SU-DHL-6 (cell line): ENCODE measurements at regions not wholly inside any gene's neighbourhood (a gene's known extent, or its start where the extent isn't known, plus 50 kb on each side); places are given as distances from the start of the nearest gene placed in this dataset.
"Not testable (repeated sequence)": the region's sequence is repeated elsewhere in the genome, so short reads cannot be mapped to it uniquely, and the experiment has no call there.

ENCODE experiments used
- EZH2phosphoT487 ChIP-seq: fragments of 200-600 bp; sonication (generic), shearing (Covaris generic); conservative IDR thresholded peaks from 2 replicates; pipeline ENCODE4 v1.6.1; 2018; ENCODE audit warnings: mild to moderate bottlenecking, antibody characterized with exemption, low read length, moderate library complexity, mixed read lengths
- TF ChIP-seq, protein P1 (sequence below): fragments of 200-600 bp; sonication (generic); IDR thresholded peaks from one replicate; pipeline ENCODE4 v1.5.1; 2017; ENCODE audit warnings: antibody characterized with exemption, mild to moderate bottlenecking, low read length, moderate library complexity; ENCODE audit not compliant: insufficient read depth, poor library complexity, severe bottlenecking

DNA sequence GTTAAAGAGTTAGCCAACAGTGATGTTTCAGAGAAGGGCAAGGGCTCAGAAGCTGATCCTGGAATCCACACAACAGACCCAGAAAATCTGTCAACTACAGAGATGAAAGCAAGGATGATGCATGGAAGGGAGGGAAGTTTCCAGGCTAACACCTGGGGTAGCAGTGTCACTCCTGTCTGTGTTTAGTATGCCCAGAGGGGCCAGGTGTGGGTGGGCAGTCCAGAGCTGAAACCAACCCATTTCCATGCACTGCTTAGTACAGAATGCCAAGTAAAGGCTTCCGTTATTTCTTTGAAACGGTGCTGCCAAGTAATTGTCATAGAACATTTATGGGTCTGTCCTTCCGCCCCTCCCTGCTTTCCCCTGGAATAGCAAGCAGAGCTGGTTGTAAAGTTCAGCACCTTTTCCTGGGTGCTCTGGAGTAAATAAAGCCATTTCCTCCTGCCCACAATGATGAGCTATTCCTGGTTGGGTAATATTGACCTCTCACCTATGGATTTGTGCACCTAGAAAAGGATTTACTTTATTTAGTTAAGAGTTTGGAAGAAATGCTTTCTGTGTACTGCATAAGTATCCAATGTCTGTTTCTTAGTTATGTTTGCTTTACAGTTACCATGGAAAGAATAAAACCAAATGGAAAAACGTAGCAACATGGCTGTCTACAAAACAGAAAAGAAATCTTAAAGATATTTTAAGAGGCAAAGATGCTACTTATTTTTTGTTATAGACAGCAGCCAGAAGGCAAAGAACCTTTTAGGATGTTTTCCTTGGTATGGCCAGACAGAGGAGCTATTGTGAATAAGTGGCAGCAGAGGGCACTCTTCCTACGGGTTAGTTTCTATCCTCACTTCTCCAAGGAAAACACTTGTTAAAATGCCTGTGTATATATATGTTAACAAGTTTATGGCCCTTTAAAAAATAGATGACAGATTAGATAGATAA, 71.7 kb downstream of the PRR15 start:
- TF ChIP-seq, protein P1, sequence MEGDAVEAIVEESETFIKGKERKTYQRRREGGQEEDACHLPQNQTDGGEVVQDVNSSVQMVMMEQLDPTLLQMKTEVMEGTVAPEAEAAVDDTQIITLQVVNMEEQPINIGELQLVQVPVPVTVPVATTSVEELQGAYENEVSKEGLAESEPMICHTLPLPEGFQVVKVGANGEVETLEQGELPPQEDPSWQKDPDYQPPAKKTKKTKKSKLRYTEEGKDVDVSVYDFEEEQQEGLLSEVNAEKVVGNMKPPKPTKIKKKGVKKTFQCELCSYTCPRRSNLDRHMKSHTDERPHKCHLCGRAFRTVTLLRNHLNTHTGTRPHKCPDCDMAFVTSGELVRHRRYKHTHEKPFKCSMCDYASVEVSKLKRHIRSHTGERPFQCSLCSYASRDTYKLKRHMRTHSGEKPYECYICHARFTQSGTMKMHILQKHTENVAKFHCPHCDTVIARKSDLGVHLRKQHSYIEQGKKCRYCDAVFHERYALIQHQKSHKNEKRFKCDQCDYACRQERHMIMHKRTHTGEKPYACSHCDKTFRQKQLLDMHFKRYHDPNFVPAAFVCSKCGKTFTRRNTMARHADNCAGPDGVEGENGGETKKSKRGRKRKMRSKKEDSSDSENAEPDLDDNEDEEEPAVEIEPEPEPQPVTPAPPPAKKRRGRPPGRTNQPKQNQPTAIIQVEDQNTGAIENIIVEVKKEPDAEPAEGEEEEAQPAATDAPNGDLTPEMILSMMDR = peak; percentile 60
- TF ChIP-seq EZH2phosphoT487 = not testable (repeated sequence)
